Neural progenitor cell (in vitro differentiated cells): ENCODE measurements at regions not wholly inside any gene's neighbourhood (a gene's known extent, or its start where the extent isn't known, plus 50 kb on each side); places are given as distances from the start of the nearest gene placed in this dataset.

ENCODE experiments used
- DNase-seq: peaks from one replicate; pipeline ENCODE4 v3.0.0-alpha.2; 2016; ENCODE audit warnings: low spot score
- H2AFZ ChIP-seq: fragments of 200-600 bp; sonication (generic); replicated peaks from 2 replicates; pipeline ENCODE4 v1.6.1; 2016; ENCODE audit warnings: antibody characterized with exemption
- H3F3A ChIP-seq: fragments of 200-600 bp; sonication (generic); 2 replicates; pipeline ENCODE4 v1.6.1; 2016; ENCODE audit warnings: antibody characterized with exemption, low read depth
- H3K27ac ChIP-seq: fragments of 200-600 bp; sonication (generic); 2 replicates; pipeline ENCODE4 v1.5.1; 2016; ENCODE audit warnings: mild to moderate bottlenecking
- H3K27me3 ChIP-seq: fragments of 200-600 bp; sonication (generic); 2 replicates; pipeline ENCODE4 v1.6.1; 2016; ENCODE audit warnings: mild to moderate bottlenecking, moderate library complexity
- H3K36me3 ChIP-seq: fragments of 200-600 bp; sonication (generic); 2 replicates; pipeline ENCODE4 v1.5.1; 2016
- H3K4me1 ChIP-seq: fragments of 200-600 bp; sonication (generic); 2 replicates; pipeline ENCODE4 v1.6.1; 2016; ENCODE audit warnings: mixed run types
- H3K4me2 ChIP-seq: fragments of 200-600 bp; sonication (generic); 2 replicates; pipeline ENCODE4 v1.6.1; 2016
- H3K4me3 ChIP-seq: fragments of 200-600 bp; sonication (generic); 2 replicates; pipeline ENCODE4 v1.5.1; 2016
- H3K79me2 ChIP-seq: fragments of 200-600 bp; sonication (generic); 2 replicates; pipeline ENCODE4 v1.6.1; 2016; ENCODE audit warnings: low read depth
- H3K9ac ChIP-seq: fragments of 200-600 bp; sonication (generic); 2 replicates; pipeline ENCODE4 v1.6.1; 2016
- H3K9me3 ChIP-seq: fragments of 200-600 bp; sonication (generic); 2 replicates; pipeline ENCODE4 v1.5.1; 2016; ENCODE audit warnings: low read depth
- H4K20me1 ChIP-seq: fragments of 200-600 bp; sonication (generic); 2 replicates; pipeline ENCODE4 v1.6.1; 2016; ENCODE audit warnings: low read depth
- H3K27ac Mint-ChIP-seq: 3 replicates; pipeline ENCODE4 v1.8.0; 2021; ENCODE audit warnings: mixed read lengths
- H3K27me3 Mint-ChIP-seq: 2 replicates; pipeline ENCODE4 v1.8.0; 2022; ENCODE audit warnings: low read depth, mild to moderate bottlenecking, inconsistent platforms, moderate library complexity, mixed read lengths; ENCODE audit not compliant: insufficient read depth
- H3K36me3 Mint-ChIP-seq: 3 replicates; pipeline ENCODE4 v1.8.0; 2021; ENCODE audit warnings: mixed read lengths
- H3K4me1 Mint-ChIP-seq: 3 replicates; pipeline ENCODE4 v1.8.0; 2021; ENCODE audit warnings: mixed read lengths
- H3K4me3 Mint-ChIP-seq: 3 replicates; pipeline ENCODE4 v1.8.0; 2021; ENCODE audit warnings: mild to moderate bottlenecking, moderate library complexity, mixed read lengths
- H3K9me3 Mint-ChIP-seq: 3 replicates; pipeline ENCODE4 v1.8.0; 2020; ENCODE audit warnings: mixed read lengths
- CTCF ChIP-seq: fragments of 200-600 bp; sonication (generic); IDR thresholded peaks from 2 replicates; pipeline ENCODE4 v1.5.1; 2017; ENCODE audit warnings: antibody characterized with exemption, mild to moderate bottlenecking
- EZH2 ChIP-seq: fragments of 200-600 bp; sonication (generic); IDR thresholded peaks from 2 replicates; pipeline ENCODE4 v1.6.1; 2017; ENCODE audit warnings: antibody characterized with exemption, mild to moderate bottlenecking, moderate library complexity
- EZH2phosphoT487 ChIP-seq: fragments of 200-600 bp; sonication (generic); IDR thresholded peaks from 2 replicates; pipeline ENCODE4 v1.6.1; 2017; ENCODE audit warnings: antibody characterized with exemption

GRCh38 chr6:43858161-43859153 lies 88.4 kb downstream of the VEGFA start:
- TF ChIP-seq EZH2phosphoT487 (no peak), CTCF (peak; percentile 30)
- H3K27me3 ChIP-seq = no peaks in the 10 kb centered on the region
- peak overlapping the region; percentile 54 for H3K27ac ChIP-seq
- H3K36me3 ChIP-seq = no peaks in the 10 kb centered on the region
- H4K20me1 ChIP-seq = peaks cover 9% of the 10 kb centered on the region
- H3K27ac Mint-ChIP-seq = peak overlapping the region; percentile 87
- no peak overlapping the region for H3K9ac ChIP-seq
- peaks cover 18% of the 10 kb centered on the region for H3K27me3 Mint-ChIP-seq
- H3K4me3 Mint-ChIP-seq = no peak overlapping the region
- no peaks in the 10 kb centered on the region for H3K9me3 Mint-ChIP-seq
- H3K9me3 ChIP-seq = no peaks in the 10 kb centered on the region
- H3K4me3 ChIP-seq = no peak overlapping the region
- no peak overlapping the region for H2AFZ ChIP-seq
- peak; percentile 94 for DNase-seq
- H3K4me1 Mint-ChIP-seq = peaks cover 49% of the 10 kb centered on the region
- peaks cover 31% of the 10 kb centered on the region for H3F3A ChIP-seq
- no peaks in the 10 kb centered on the region for H3K36me3 Mint-ChIP-seq
- H3K4me1 ChIP-seq = peaks cover 42% of the 10 kb centered on the region
- H3K79me2 ChIP-seq = no peaks in the 10 kb centered on the region
- peak overlapping the region; percentile 57 for H3K4me2 ChIP-seq

GRCh38 chr6:43856005-43856765 lies 86.2 kb downstream of the VEGFA start:
- H3K27ac ChIP-seq = no peak overlapping the region
- no peak overlapping the region for H2AFZ ChIP-seq

GRCh38 chr6:43855247-43855646 lies 85.2 kb downstream of the VEGFA start:
- Histone ChIP-seq H3K36me3 (no peaks in the 10 kb centered on the region), H3K79me2 (no peaks in the 10 kb centered on the region), H3K27me3 (no peaks in the 10 kb centered on the region), H3K4me1 (peaks cover 39% of the 10 kb centered on the region), H3K9ac (no peak overlapping the region), H3K27ac (no peak overlapping the region), H4K20me1 (peaks cover 9% of the 10 kb centered on the region), H3K4me3 (no peak overlapping the region), H2AFZ (no peak overlapping the region), H3F3A (peaks cover 27% of the 10 kb centered on the region), H3K4me2 (no peak overlapping the region), H3K9me3 (no peaks in the 10 kb centered on the region)
- Mint-ChIP-seq H3K27ac (no peak overlapping the region), H3K27me3 (peaks cover 17% of the 10 kb centered on the region), H3K9me3 (no peaks in the 10 kb centered on the region), H3K4me1 (peaks cover 39% of the 10 kb centered on the region), H3K36me3 (no peaks in the 10 kb centered on the region), H3K4me3 (no peak overlapping the region)
- no peak for DNase-seq
- TF ChIP-seq EZH2 (no peak), EZH2phosphoT487 (no peak), CTCF (no peak)

More at GRCh38 chr6:43856005-43856765, 86.2 kb downstream of the VEGFA start:
- no peak for TF ChIP-seq EZH2
- no peak for TF ChIP-seq EZH2phosphoT487
- TF ChIP-seq CTCF = peak; percentile 58
- no peaks in the 10 kb centered on the region for H3K9me3 Mint-ChIP-seq
- H3K4me3 Mint-ChIP-seq = no peak overlapping the region
- Histone ChIP-seq H3K9ac (no peak overlapping the region), H3F3A (peaks cover 31% of the 10 kb centered on the region), H3K9me3 (no peaks in the 10 kb centered on the region), H3K27me3 (no peaks in the 10 kb centered on the region), H3K4me3 (no peak overlapping the region), H3K4me1 (peaks cover 42% of the 10 kb centered on the region), H3K79me2 (no peaks in the 10 kb centered on the region), H4K20me1 (peaks cover 9% of the 10 kb centered on the region), H3K4me2 (no peak overlapping the region), H3K36me3 (no peaks in the 10 kb centered on the region)
- H3K27ac Mint-ChIP-seq = peak overlapping the region; percentile 51
- no peaks in the 10 kb centered on the region for H3K36me3 Mint-ChIP-seq
- peaks cover 43% of the 10 kb centered on the region for H3K4me1 Mint-ChIP-seq
- H3K27me3 Mint-ChIP-seq = peaks cover 17% of the 10 kb centered on the region
- DNase-seq = peak; percentile 72
